ENCODE measurements at regions not wholly inside any gene's neighbourhood (a gene's known extent, or its start where the extent isn't known, plus 50 kb on each side); places are given as distances from the start of the nearest gene placed in this dataset.

DNA sequence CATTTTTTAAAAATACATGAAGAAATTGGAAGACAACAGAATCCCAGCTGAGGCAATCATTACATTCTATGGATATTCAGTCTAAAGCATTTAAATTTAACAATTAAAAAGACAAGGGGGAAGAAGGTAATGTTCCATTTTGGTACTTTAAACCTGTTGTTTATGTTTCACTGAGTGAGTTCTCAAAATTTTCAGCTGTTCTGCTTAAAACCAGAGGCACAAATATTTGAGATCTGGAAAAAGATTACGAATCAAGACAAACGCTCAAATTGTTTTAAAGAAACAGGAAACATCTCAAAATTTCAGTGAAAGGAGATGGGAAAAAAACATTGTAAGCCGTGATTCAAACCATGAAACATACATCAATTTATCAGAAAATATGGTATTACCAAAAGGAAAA, 656.2 kb upstream of the CHAC2 start:
- Histone ChIP-seq H3K9me3 (no peaks in the 10 kb centered on the region), H3K27ac (no peak overlapping the region), H3K4me1 (no peaks in the 10 kb centered on the region), H3K4me3 (no peak overlapping the region), H3K36me3 (no peaks in the 10 kb centered on the region), H3K27me3 (no peaks in the 10 kb centered on the region)
- DNase-seq = no peak
- TF ChIP-seq POLR2A (IDR thresholded peaks at IDR 0.05) (no peak), CTCF (IDR thresholded peaks at IDR 0.05) (no peak)

DNA sequence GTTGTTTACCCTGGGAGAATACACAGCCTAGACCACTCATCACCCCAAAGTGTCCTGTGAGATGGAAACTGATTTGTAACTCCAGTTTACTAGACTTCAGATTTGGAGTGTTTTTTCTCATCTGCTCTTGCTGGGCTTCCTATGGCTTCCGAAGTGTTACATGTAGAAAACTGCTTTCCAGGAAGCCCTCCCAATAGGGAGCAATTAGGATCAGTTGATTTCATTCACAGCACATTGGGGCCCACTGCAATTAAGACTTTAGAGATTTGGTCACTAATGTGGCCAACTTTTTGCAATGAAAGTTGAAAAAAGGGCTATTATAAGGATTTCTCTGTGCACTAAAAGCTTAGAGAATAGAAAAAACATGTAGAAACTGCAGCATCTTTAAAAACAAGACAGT, 656.6 kb upstream of the CHAC2 start:
- H3K9me3 ChIP-seq = no peaks in the 10 kb centered on the region

GRCh38 chr2:53108246-53108645, 659.4 kb upstream of the CHAC2 start:
- DNase-seq = no peak
- H3K27ac ChIP-seq = no peak overlapping the region
- no peaks in the 10 kb centered on the region for H3K27me3 ChIP-seq
- no peaks in the 10 kb centered on the region for H3K4me1 ChIP-seq
- no peak for TF ChIP-seq POLR2A (IDR thresholded peaks at IDR 0.05)
- no peak for TF ChIP-seq CTCF (IDR thresholded peaks at IDR 0.05)
- H3K36me3 ChIP-seq = no peaks in the 10 kb centered on the region
- no peaks in the 10 kb centered on the region for H3K9me3 ChIP-seq
- H3K4me3 ChIP-seq = no peak overlapping the region

More for the DNA sequence above, 656.6 kb upstream of the CHAC2 start:
- Histone ChIP-seq H3K36me3 (no peaks in the 10 kb centered on the region), H3K4me1 (no peaks in the 10 kb centered on the region), H3K27me3 (no peaks in the 10 kb centered on the region), H3K27ac (no peak overlapping the region), H3K4me3 (no peak overlapping the region)
- no peak for TF ChIP-seq CTCF (IDR thresholded peaks at IDR 0.05)
- TF ChIP-seq POLR2A (IDR thresholded peaks at IDR 0.05) = no peak
- no peak for DNase-seq

DNA sequence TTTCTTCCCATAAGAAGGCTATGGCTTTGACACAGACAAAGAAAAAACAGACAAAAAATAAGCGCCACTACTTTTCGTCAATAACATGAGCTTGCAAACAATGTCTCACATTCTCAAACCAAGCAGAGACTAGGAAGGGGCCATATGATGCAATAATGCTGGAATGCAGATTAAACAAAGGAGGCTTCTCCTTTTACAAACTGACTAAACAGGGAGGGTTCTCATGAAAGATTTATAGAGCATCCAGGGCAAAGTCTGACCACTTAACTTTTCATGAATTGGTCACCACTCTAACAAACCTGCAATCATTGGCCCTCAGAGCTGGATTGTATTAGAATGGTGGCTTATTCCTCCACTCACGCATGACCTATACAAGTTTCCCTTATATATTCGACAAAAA, 663.3 kb upstream of the CHAC2 start:
- no peaks in the 10 kb centered on the region for H3K27me3 ChIP-seq
- DNase-seq = no peak
- no peaks in the 10 kb centered on the region for H3K9me3 ChIP-seq
- H3K4me3 ChIP-seq = no peak overlapping the region
- TF ChIP-seq CTCF (IDR thresholded peaks at IDR 0.05) (no peak), POLR2A (IDR thresholded peaks at IDR 0.05) (no peak)
- H3K4me1 ChIP-seq = no peaks in the 10 kb centered on the region
- H3K36me3 ChIP-seq = no peaks in the 10 kb centered on the region
- H3K27ac ChIP-seq = no peak overlapping the region

GRCh38 chr2:53103679-53104078, 663.9 kb upstream of the CHAC2 start:
- no peak for DNase-seq
- Histone ChIP-seq H3K27ac (no peak overlapping the region), H3K4me3 (no peak overlapping the region), H3K9me3 (no peaks in the 10 kb centered on the region), H3K36me3 (no peaks in the 10 kb centered on the region), H3K4me1 (no peaks in the 10 kb centered on the region), H3K27me3 (no peaks in the 10 kb centered on the region)
- no peak for TF ChIP-seq POLR2A (IDR thresholded peaks at IDR 0.05)
- TF ChIP-seq CTCF (IDR thresholded peaks at IDR 0.05) = no peak

- H3K27ac ChIP-seq = peak overlapping the region in 1 of 4 donors; percentile 18
- TF ChIP-seq CTCF (IDR thresholded peaks at IDR 0.05) (no peak), POLR2A (IDR thresholded peaks at IDR 0.05) (no peak)
- no peak for DNase-seq
Measured at GRCh38 chr2:53098696-53099078, 668.9 kb upstream of the CHAC2 start.

More at GRCh38 chr2:53098696-53099078, 668.9 kb upstream of the CHAC2 start:
- Histone ChIP-seq H3K36me3 (no peaks in the 10 kb centered on the region), H3K4me1 (no peaks in the 10 kb centered on the region), H3K4me3 (no peak overlapping the region), H3K9me3 (no peaks in the 10 kb centered on the region), H3K27me3 (no peaks in the 10 kb centered on the region)

Data from Peyer's patch (tissue), 4 donors.